Gastrocnemius medialis (tissue), 4 donors: ENCODE measurements at regions not wholly inside any gene's neighbourhood (a gene's known extent, or its start where the extent isn't known, plus 50 kb on each side); places are given as distances from the start of the nearest gene placed in this dataset.

Experiments
- ATAC-seq, 2 donors: fragments of 150-250 bp; one replicate each; pipeline ENCODE4 v1.9.1; 2016
- DNase-seq, 2 donors: peaks; one replicate each; pipeline ENCODE4 v3.0.0-alpha.2; 2019
- H3K27ac ChIP-seq, 4 donors: fragments of 200-600 bp; sonication (generic); 1 replicate in 1 of 4; 2 replicates in 3 of 4; pipeline ENCODE4 v1.5.1; 2016 to 2018; ENCODE audit warnings: mild to moderate bottlenecking in 2 of 4, moderate library complexity in 1 of 4
- H3K27me3 ChIP-seq, 3 donors: fragments of 200-600 bp; sonication (generic) in 2 of 3; 1 replicate in 1 of 3; 2 replicates in 2 of 3; pipeline versions ENCODE4 v1.5.1 to v1.6.0; 2016 to 2019; ENCODE audit warnings: mild to moderate bottlenecking in 1 of 3, moderate library complexity in 1 of 3
- H3K36me3 ChIP-seq, 2 donors: fragments of 200-600 bp; sonication (generic) in 1 of 2; one replicate each; pipeline ENCODE4 v1.5.1; 2017 to 2018
- H3K4me1 ChIP-seq, 2 donors: fragments of 200-600 bp; sonication (generic) in 1 of 2; one replicate each; pipeline ENCODE4 v1.5.1; 2016 to 2017; ENCODE audit warnings: mild to moderate bottlenecking in 2 of 2
- H3K4me3 ChIP-seq, 4 donors: fragments of 200-600 bp; sonication (generic) in 3 of 4; 1 replicate in 1 of 4; 2 replicates in 3 of 4; pipeline ENCODE4 v1.5.1; 2016 to 2019; ENCODE audit warnings: mild to moderate bottlenecking in 2 of 4
- H3K9me3 ChIP-seq, 3 donors: fragments of 200-600 bp; sonication (generic) in 2 of 3; 1 replicate in 1 of 3; 2 replicates in 2 of 3; pipeline ENCODE4 v1.5.1; 2016 to 2019
- POLR2A ChIP-seq, 2 donors: fragments of 450-650 bp; IDR thresholded peaks; one replicate each; pipeline ENCODE4 v1.6.1; 2017; ENCODE audit warnings: antibody characterized with exemption in 2 of 2, mild to moderate bottlenecking in 2 of 2, moderate library complexity in 2 of 2
- in situ Hi-C, 4 donors: fragments of 200-750 bp; cut with MboI; loops; one replicate each; pipeline versions ENCODE4 v1.15.0 to v1.8.0; 2017; ENCODE audit warnings: low sequenced_read_pairs in 4 of 4
- intact Hi-C: fragments of 100-400 bp; cut with DNase I; formaldehyde crosslinking; loops from one replicate; pipeline ENCODE4 v1.15.1; 2023; ENCODE audit warnings: low total_unique reads
- TF ChIP-seq, protein P1 (sequence below), 5 experiments: fragments of 450-650 bp in 3 of 5; fragments of 200-600 bp in 2 of 5; sonication (generic) in 2 of 5; IDR thresholded peaks in 4 of 5; conservative IDR thresholded peaks in 1 of 5; 1 replicate in 4 of 5; 2 replicates in 1 of 5; pipeline ENCODE4 v1.5.1; 2016 to 2019; ENCODE audit warnings: antibody characterized with exemption in 5 of 5, mild to moderate bottlenecking in 3 of 5, moderate library complexity in 3 of 5

DNA sequence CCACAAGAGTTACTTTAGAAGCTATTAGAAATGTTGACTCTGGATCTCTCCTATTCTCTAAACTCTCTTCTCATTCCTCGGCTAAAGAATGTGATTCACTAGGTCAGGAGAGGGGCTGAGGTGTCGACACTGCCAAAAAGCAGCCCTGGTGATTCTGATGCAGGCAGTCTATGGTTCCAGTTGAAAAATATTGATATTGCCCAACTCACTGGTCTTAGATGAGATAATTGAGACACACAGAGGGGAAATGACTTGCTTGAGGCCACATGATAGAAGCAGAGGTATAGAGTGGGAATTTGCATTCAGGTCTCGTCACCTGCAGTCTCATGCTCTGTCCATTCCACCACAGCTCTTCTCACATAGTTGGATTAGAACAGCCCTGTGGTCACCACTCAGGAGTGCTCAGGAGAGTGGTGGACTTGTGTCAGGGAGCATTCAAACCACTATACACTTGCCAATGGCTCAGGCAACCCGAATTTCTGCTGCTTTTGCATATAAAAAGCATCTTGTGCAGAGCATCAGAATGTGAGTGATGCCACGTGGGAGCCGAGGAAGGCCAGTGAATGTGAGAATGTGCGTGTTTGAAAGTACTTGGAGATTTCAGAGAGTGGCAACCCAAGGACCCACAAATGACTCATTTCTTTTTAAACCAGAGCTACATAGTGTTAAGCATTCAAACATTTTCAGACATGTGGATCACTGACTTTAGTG lies 65.1 kb upstream of the CTLA4 start:
- no peaks in the 10 kb centered on the region for H3K4me1 ChIP-seq
- in situ Hi-C loops = loop anchor here in 3 of 4 donors (10.0 to 25.0 kb wide), 3 partner anchors 308 to 565 kb away; partner anchors contain the start of gene CYP20A1 (in 2 of the 3)
- TF ChIP-seq POLR2A (IDR thresholded peaks at IDR 0.05) = no peak
- TF ChIP-seq, protein P1, sequence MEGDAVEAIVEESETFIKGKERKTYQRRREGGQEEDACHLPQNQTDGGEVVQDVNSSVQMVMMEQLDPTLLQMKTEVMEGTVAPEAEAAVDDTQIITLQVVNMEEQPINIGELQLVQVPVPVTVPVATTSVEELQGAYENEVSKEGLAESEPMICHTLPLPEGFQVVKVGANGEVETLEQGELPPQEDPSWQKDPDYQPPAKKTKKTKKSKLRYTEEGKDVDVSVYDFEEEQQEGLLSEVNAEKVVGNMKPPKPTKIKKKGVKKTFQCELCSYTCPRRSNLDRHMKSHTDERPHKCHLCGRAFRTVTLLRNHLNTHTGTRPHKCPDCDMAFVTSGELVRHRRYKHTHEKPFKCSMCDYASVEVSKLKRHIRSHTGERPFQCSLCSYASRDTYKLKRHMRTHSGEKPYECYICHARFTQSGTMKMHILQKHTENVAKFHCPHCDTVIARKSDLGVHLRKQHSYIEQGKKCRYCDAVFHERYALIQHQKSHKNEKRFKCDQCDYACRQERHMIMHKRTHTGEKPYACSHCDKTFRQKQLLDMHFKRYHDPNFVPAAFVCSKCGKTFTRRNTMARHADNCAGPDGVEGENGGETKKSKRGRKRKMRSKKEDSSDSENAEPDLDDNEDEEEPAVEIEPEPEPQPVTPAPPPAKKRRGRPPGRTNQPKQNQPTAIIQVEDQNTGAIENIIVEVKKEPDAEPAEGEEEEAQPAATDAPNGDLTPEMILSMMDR (IDR thresholded peaks at IDR 0.05 in 4 of 5, conservative IDR thresholded peaks at IDR 0.05 in 1 of 5) = no peak
- H3K4me3 ChIP-seq = no peak overlapping the region
- no peaks in the 10 kb centered on the region for H3K27me3 ChIP-seq
- H3K9me3 ChIP-seq = peaks cover 0 to 5% (median 0%) of the 10 kb centered on the region in 3 donors
- peak in 1 of 2 donors; percentile 36 for ATAC-seq
- intact Hi-C loops = no loop called here
- no peak overlapping the region for H3K27ac ChIP-seq
- no peaks in the 10 kb centered on the region for H3K36me3 ChIP-seq
- no peak for DNase-seq

DNA sequence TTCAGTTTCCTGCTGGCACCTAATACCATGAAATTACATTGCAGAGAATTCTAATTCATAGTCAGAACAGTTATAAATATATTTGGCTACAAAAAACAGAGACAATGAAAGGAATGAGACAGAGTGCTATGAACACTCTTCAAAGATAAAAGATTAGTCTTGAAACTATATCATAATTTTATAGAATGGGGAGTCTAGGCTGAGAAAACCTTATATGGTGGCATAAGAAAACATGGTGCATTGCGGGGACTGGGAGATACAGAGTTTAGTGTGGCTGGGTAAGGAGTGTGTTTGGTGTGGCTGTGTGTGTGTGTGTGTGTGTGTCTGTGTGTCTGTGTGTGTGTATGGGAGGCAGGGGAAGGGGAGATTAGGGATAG lies 64.5 kb upstream of the CTLA4 start:
- ATAC-seq (no peak), DNase-seq (no peak)
- Histone ChIP-seq H3K36me3 (no peaks in the 10 kb centered on the region), H3K9me3 (peaks cover 0 to 5% (median 0%) of the 10 kb centered on the region in 3 donors), H3K4me1 (peaks cover 0 to 4% of the 10 kb centered on the region in 2 donors), H3K27me3 (no peaks in the 10 kb centered on the region), H3K4me3 (no peak overlapping the region), H3K27ac (no peak overlapping the region)
- intact Hi-C loops = no loop called here
- TF ChIP-seq, protein P1 (IDR thresholded peaks at IDR 0.05 in 4 of 5, conservative IDR thresholded peaks at IDR 0.05 in 1 of 5) = no peak
- TF ChIP-seq POLR2A (IDR thresholded peaks at IDR 0.05) = no peak
- in situ Hi-C loops = loop anchor here in 3 of 4 donors (10.0 to 25.0 kb wide), 3 partner anchors 308 to 566 kb away; partner anchors contain the start of gene CYP20A1 (in 2 of the 3)

DNA sequence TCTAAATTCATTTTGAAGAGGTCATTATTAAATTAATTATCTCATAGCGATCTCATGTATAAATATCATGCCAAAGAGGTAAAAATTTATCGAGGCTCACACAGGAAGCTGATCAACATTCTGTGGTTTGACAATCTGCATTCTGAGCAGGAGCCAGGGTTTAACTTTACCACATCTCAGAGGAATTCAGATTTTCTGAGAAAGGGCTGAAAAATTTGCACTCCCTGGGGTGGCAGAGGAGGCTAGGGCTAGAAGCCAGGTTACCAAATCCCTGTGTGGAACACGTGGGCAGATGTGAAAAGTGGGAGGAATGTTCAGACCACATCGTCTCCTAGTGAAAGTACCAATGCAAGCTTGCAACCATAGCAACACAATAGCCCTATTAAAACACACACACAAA lies 63.5 kb upstream of the CTLA4 start:
- Histone ChIP-seq H3K9me3 (peaks cover 0 to 5% (median 0%) of the 10 kb centered on the region in 3 donors), H3K4me3 (no peak overlapping the region), H3K4me1 (peaks cover 0 to 9% of the 10 kb centered on the region in 2 donors), H3K27me3 (no peaks in the 10 kb centered on the region), H3K27ac (no peak overlapping the region), H3K36me3 (no peaks in the 10 kb centered on the region)
- in situ Hi-C loops = loop anchor here in 3 of 4 donors (10.0 to 25.0 kb wide), 3 partner anchors 309 to 567 kb away; partner anchors contain the start of gene CYP20A1 (in 2 of the 3)
- DNase-seq (peak in 1 of 2 donors; percentile 21), ATAC-seq (peak; percentile 34 to 53)
- TF ChIP-seq, protein P1 (IDR thresholded peaks at IDR 0.05 in 4 of 5, conservative IDR thresholded peaks at IDR 0.05 in 1 of 5) = no peak
- TF ChIP-seq POLR2A (IDR thresholded peaks at IDR 0.05) = no peak
- intact Hi-C loops = no loop called here

DNA sequence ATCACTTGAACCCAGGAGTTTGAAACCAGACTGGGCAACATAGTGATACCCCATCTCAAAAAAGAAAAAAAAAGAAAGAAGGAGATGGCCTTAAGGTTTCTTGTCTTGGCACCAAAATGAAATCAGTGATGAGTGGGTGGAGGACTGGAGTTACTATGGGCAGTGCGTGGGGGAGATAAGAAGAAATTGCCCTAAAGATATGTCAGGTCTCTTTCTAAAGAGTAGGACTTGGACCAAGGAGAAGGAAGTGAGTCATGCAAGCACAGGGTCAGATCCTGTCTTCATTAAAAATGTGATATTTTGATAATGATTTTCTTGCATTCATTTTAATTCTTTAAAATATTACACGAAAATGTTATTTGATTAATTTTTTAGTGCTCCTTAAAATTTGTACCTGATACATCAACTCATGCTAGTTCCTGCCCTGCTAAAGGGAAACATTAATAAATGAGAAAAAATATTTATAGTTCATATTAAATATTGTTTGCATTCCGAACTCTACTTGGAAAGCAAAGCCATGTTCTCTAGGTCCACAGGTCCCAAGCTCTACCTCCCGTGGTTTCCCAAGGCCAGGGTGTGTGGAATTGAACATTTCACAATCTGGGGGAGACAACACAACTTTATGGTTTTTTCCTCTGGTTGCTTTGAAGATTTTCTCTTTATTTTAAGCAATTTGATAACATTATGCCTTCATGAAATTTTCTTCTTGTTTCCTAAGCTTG lies 62.6 kb upstream of the CTLA4 start:
- intact Hi-C loops = no loop called here
- DNase-seq = no peak

More for the DNA sequence above, 62.6 kb upstream of the CTLA4 start:
- in situ Hi-C loops = loop anchor here in 3 of 4 donors (10.0 to 25.0 kb wide), 3 partner anchors 310 to 568 kb away; partner anchors contain the start of gene CYP20A1 (in 2 of the 3)
- H3K27ac ChIP-seq = no peak overlapping the region
- no peaks in the 10 kb centered on the region for H3K36me3 ChIP-seq
- no peak overlapping the region for H3K4me3 ChIP-seq
- H3K4me1 ChIP-seq = peaks cover 0 to 9% of the 10 kb centered on the region in 2 donors
- H3K27me3 ChIP-seq = no peaks in the 10 kb centered on the region
- TF ChIP-seq POLR2A (IDR thresholded peaks at IDR 0.05) = no peak
- TF ChIP-seq, protein P1 (IDR thresholded peaks at IDR 0.05 in 4 of 5, conservative IDR thresholded peaks at IDR 0.05 in 1 of 5) = no peak
- no peak for ATAC-seq
- H3K9me3 ChIP-seq = peaks cover 0 to 5% (median 0%) of the 10 kb centered on the region in 3 donors
